ENCODE measurements at regions not wholly inside any gene's neighbourhood (a gene's known extent, or its start where the extent isn't known, plus 50 kb on each side); places are given as distances from the start of the nearest gene placed in this dataset.

DNA sequence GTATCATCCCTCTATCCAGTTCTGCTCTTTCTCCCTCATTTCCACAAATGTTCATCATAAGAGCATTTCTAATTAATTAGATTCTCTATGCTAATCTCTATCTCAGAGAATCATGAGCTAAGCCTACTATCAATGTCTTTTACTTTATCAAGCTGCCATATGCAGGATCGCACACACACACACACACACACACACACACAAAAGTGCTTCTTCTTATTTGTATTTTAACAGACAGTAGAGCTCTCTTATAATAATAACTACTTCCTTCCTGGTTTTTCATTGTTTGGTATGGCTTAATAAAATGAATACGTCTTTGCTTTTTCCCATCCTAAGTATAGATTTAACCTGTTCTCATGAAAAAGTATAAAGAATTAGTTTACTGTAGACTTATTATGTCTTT is 170.2 kb downstream of the HAO1 start:
- intact Hi-C loops (cut with DNase I, micrococcal nuclease), result no loop called here
- H3K9me3 ChIP-seq, result no peaks in the 10 kb centered on the region
- no peaks in the 10 kb centered on the region for H3K4me1 ChIP-seq (ENCODE audit: low read depth)
- H3K36me3 ChIP-seq (ENCODE audit: low read depth), result no peaks in the 10 kb centered on the region
- no peak for DNase-seq
- ATAC-seq, result no peak
- TF ChIP-seq CTCF (IDR thresholded peaks at IDR 0.05), result no peak
- no peak overlapping the region for H3K4me3 ChIP-seq

GRCh38 chr20:7770578-7770977 is 169.7 kb downstream of the HAO1 start:
- intact Hi-C loops (cut with DNase I, micrococcal nuclease), result no loop called here
- ATAC-seq (no peak), DNase-seq (no peak)
- Histone ChIP-seq H3K4me1 (ENCODE audit: low read depth) (no peaks in the 10 kb centered on the region), H3K9me3 (no peaks in the 10 kb centered on the region), H3K4me3 (no peak overlapping the region), H3K36me3 (ENCODE audit: low read depth) (no peaks in the 10 kb centered on the region)
- TF ChIP-seq CTCF (IDR thresholded peaks at IDR 0.05), result no peak

- H3K4me3 ChIP-seq, result no peak overlapping the region
- intact Hi-C loops (cut with DNase I, micrococcal nuclease), result no loop called here
- DNase-seq (no peak), ATAC-seq (no peak)
- H3K9me3 ChIP-seq, result peaks cover 5% of the 10 kb centered on the region
- no peaks in the 10 kb centered on the region for H3K4me1 ChIP-seq (ENCODE audit: low read depth)
- H3K36me3 ChIP-seq (ENCODE audit: low read depth), result no peaks in the 10 kb centered on the region
- no peak for TF ChIP-seq CTCF (IDR thresholded peaks at IDR 0.05)
Measured at GRCh38 chr20:7772371-7772770, 167.9 kb downstream of the HAO1 start.

GRCh38 chr20:7773511-7773910 is 166.7 kb downstream of the HAO1 start:
- ATAC-seq (no peak), DNase-seq (no peak)
- no peak overlapping the region for H3K4me3 ChIP-seq
- intact Hi-C loops (cut with DNase I, micrococcal nuclease), result no loop called here
- peaks cover 5% of the 10 kb centered on the region for H3K9me3 ChIP-seq
- no peaks in the 10 kb centered on the region for H3K4me1 ChIP-seq (ENCODE audit: low read depth)
- H3K36me3 ChIP-seq (ENCODE audit: low read depth), result no peaks in the 10 kb centered on the region
- no peak for TF ChIP-seq CTCF (IDR thresholded peaks at IDR 0.05)

DNA sequence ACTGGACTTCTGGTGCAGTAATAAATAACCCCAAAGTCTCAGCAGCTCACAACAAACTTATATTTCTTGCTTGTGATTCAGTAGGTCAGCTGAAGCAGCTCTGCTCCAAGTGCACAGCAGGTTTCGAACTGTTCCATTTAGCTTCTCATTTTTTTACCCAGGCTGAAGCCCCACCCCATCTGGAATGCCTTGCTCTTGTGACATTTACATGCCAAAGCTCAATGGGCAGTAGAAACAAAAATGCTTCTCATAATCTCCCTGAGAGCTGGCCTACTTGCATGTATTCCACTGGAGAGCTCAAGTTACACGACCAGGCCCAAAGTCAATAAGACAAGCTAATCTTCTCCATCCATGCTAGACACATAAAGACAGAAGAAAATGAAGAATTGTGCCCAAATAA is 165.2 kb downstream of the HAO1 start:
- no peaks in the 10 kb centered on the region for H3K4me1 ChIP-seq (ENCODE audit: low read depth)
- H3K36me3 ChIP-seq (ENCODE audit: low read depth), result no peaks in the 10 kb centered on the region
- no peak for DNase-seq
- no peak for ATAC-seq
- intact Hi-C loops (cut with DNase I, micrococcal nuclease), result no loop called here
- H3K9me3 ChIP-seq, result peaks cover 5% of the 10 kb centered on the region
- no peak overlapping the region for H3K4me3 ChIP-seq
- TF ChIP-seq CTCF (IDR thresholded peaks at IDR 0.05), result no peak

GRCh38 chr20:7776148-7776547 is 164.1 kb downstream of the HAO1 start:
- DNase-seq (no peak), ATAC-seq (no peak)
- intact Hi-C loops (cut with DNase I, micrococcal nuclease), result no loop called here
- Histone ChIP-seq H3K9me3 (peaks cover 5% of the 10 kb centered on the region), H3K36me3 (ENCODE audit: low read depth) (no peaks in the 10 kb centered on the region), H3K4me1 (ENCODE audit: low read depth) (no peaks in the 10 kb centered on the region), H3K4me3 (no peak overlapping the region)
- TF ChIP-seq CTCF (IDR thresholded peaks at IDR 0.05), result no peak
